NCI-H1417 (cell line): ENCODE measurements at regions not wholly inside any gene's neighbourhood (a gene's known extent, or its start where the extent isn't known, plus 50 kb on each side); places are given as distances from the start of the nearest gene placed in this dataset.
A peak's percentile ranks its signal among the peaks of the same experiment; 100 is the strongest.

Experiments used
- DNase-seq, 3 experiments: peaks; one replicate each; lab custom pipeline; 2025; lab: John Stamatoyannopoulos, UW

GRCh38 chr5:68379275-68380036 lies 163.9 kb downstream of the PIK3R1 start:
- no peak for DNase-seq

GRCh38 chr5:68380078-68380477 lies 164.5 kb downstream of the PIK3R1 start:
- DNase-seq: no peak

- DNase-seq: peak in 1 of 3 experiments; percentile 30
Measured at GRCh38 chr5:68381060-68381459, 165.5 kb downstream of the PIK3R1 start.

GRCh38 chr5:68381909-68382308 lies 166.4 kb downstream of the PIK3R1 start:
- no peak for DNase-seq

- no peak for DNase-seq
Measured at GRCh38 chr5:68382640-68383039, 167.1 kb downstream of the PIK3R1 start.

- DNase-seq: peak in 2 of 3 experiments; percentile 6 to 57
Measured at GRCh38 chr5:68383888-68384310, 168.3 kb downstream of the PIK3R1 start.

- no peak for DNase-seq
Measured at GRCh38 chr5:68384936-68385594, 169.5 kb downstream of the PIK3R1 start.

GRCh38 chr5:68385936-68386335 lies 170.4 kb downstream of the PIK3R1 start:
- no peak for DNase-seq

GRCh38 chr5:68387074-68387796 lies 171.7 kb downstream of the PIK3R1 start:
- no peak for DNase-seq

GRCh38 chr5:68389618-68390017 lies 174.1 kb downstream of the PIK3R1 start:
- DNase-seq: no peak

GRCh38 chr5:68392617-68393016 lies 177.1 kb downstream of the PIK3R1 start:
- DNase-seq: no peak

GRCh38 chr5:68395302-68395701 lies 179.7 kb downstream of the PIK3R1 start:
- DNase-seq: no peak

- DNase-seq: no peak
Measured at GRCh38 chr5:68395926-68396511, 180.5 kb downstream of the PIK3R1 start.

- DNase-seq: peak in 2 of 3 experiments; percentile 1 to 31
Measured at GRCh38 chr5:68396722-68397121, 181.2 kb downstream of the PIK3R1 start.

GRCh38 chr5:68398146-68398812 lies 182.7 kb downstream of the PIK3R1 start:
- DNase-seq: no peak

- DNase-seq: no peak
Measured at GRCh38 chr5:68403301-68403700, 187.7 kb downstream of the PIK3R1 start.

GRCh38 chr5:68404246-68404645 lies 188.7 kb downstream of the PIK3R1 start:
- no peak for DNase-seq

GRCh38 chr5:68405026-68405684 lies 189.6 kb downstream of the PIK3R1 start:
- DNase-seq: no peak

- no peak for DNase-seq
Measured at GRCh38 chr5:68405784-68406743, 190.5 kb downstream of the PIK3R1 start.

GRCh38 chr5:68406767-68407241 lies 191.2 kb downstream of the PIK3R1 start:
- peak in 2 of 3 experiments; percentile 2 to 3 for DNase-seq
